ENCODE measurements at regions not wholly inside any gene's neighbourhood (a gene's known extent, or its start where the extent isn't known, plus 50 kb on each side); places are given as distances from the start of the nearest gene placed in this dataset.

DNA sequence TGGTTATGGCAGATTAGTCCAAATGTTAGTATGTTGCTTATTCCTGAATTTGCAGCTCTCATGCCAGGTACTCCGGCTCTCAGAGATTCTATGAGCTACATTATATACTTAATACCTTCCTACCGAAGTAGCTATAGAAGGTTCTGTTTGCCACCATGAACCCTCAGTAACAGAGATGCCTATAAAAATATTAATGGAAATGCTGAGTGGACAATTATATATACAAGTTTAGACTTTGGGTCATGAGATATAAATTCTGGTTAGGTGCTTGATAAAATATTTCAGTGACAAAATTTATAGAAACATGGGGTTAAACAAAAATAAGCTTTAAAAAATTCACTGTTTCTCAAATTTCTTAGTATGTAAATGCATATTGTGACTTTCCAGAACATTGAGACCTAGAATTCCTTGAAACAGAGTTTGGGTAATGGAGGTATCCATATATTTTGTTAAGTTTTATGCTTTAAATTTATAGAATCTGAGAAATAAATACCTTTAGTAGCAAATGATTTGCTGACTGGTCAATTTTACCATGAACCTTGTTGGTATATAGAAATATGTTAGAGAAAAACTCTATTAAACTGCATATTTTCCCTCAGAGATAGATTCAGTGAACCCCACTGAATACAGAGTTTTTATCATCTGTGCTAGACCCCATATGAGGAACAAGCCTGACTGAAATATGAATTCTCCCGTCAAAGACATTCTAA is 533.5 kb downstream of the SH2D4B start:
- CTCF ChIA-PET (ENCODE audit: partially characterized antibody): no interaction called here
- no peaks in the 10 kb centered on the region for H3K9me3 ChIP-seq (ENCODE audit: control insufficient read depth in 1 of 2, low read length in 2 of 2)

DNA sequence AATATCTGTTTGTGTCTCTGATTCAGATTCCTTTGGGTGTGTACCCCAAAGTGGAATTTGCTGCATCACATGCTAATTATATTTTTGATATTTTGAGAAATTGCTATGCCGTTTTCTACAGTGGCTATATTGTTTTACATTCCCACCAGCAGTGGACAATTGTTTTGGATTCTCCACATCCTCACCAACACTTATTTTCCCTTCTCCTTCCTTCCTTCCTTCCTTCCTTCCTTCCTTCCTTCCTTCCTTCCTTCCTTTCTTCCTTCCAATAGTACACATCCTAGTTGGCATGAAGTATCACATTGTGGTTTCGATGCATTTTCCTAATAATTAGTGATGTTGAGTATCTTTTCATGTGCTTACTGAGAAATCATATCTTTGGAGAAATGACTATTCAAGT is 535.5 kb downstream of the SH2D4B start:
- Mint-ChIP-seq H3K4me3 (no peak overlapping the region), H3K4me1 (no peaks in the 10 kb centered on the region), H3K27me3 (no peaks in the 10 kb centered on the region), H3K9me3 (peaks cover 0 to 4% (median 0%) of the 10 kb centered on the region in 8 donors), H3K36me3 (no peaks in the 10 kb centered on the region), H3K27ac (no peak overlapping the region)
- intact Hi-C loops (cut with micrococcal nuclease): no loop called here
- Histone ChIP-seq H3K27me3 (ENCODE audit: insufficient read depth, low read length) (no peaks in the 10 kb centered on the region), H3K4me3 (ENCODE audit: low read length in 2 of 2) (no peak overlapping the region), H3K27ac (ENCODE audit: low read depth, low read length) (no peak overlapping the region), H3K4me1 (ENCODE audit: insufficient read depth, low read length) (no peaks in the 10 kb centered on the region), H3K36me3 (ENCODE audit: insufficient read depth, low read length) (no peaks in the 10 kb centered on the region), H3K9me3 (ENCODE audit: control insufficient read depth in 1 of 2, low read length in 2 of 2) (no peaks in the 10 kb centered on the region)
- DNase-seq: no peak
- POLR2A ChIA-PET (ENCODE audit: partially characterized antibody): no interaction called here
- CTCF ChIA-PET (ENCODE audit: partially characterized antibody): no interaction called here

More for the DNA sequence above, 533.5 kb downstream of the SH2D4B start:
- intact Hi-C loops (cut with micrococcal nuclease): no loop called here
- DNase-seq: no peak
- H3K27me3 ChIP-seq (ENCODE audit: insufficient read depth, low read length): no peaks in the 10 kb centered on the region
- POLR2A ChIA-PET (ENCODE audit: partially characterized antibody): no interaction called here
- no peak overlapping the region for H3K27ac Mint-ChIP-seq
- H3K4me1 ChIP-seq (ENCODE audit: insufficient read depth, low read length): no peaks in the 10 kb centered on the region
- no peak overlapping the region for H3K4me3 ChIP-seq (ENCODE audit: low read length in 2 of 2)
- H3K36me3 Mint-ChIP-seq: no peaks in the 10 kb centered on the region
- no peaks in the 10 kb centered on the region for H3K36me3 ChIP-seq (ENCODE audit: insufficient read depth, low read length)
- peaks cover 0 to 4% (median 0%) of the 10 kb centered on the region in 8 donors for H3K9me3 Mint-ChIP-seq
- H3K4me1 Mint-ChIP-seq: no peaks in the 10 kb centered on the region
- H3K27ac ChIP-seq (ENCODE audit: low read depth, low read length): no peak overlapping the region
- H3K4me3 Mint-ChIP-seq: no peak overlapping the region
- no peaks in the 10 kb centered on the region for H3K27me3 Mint-ChIP-seq

DNA sequence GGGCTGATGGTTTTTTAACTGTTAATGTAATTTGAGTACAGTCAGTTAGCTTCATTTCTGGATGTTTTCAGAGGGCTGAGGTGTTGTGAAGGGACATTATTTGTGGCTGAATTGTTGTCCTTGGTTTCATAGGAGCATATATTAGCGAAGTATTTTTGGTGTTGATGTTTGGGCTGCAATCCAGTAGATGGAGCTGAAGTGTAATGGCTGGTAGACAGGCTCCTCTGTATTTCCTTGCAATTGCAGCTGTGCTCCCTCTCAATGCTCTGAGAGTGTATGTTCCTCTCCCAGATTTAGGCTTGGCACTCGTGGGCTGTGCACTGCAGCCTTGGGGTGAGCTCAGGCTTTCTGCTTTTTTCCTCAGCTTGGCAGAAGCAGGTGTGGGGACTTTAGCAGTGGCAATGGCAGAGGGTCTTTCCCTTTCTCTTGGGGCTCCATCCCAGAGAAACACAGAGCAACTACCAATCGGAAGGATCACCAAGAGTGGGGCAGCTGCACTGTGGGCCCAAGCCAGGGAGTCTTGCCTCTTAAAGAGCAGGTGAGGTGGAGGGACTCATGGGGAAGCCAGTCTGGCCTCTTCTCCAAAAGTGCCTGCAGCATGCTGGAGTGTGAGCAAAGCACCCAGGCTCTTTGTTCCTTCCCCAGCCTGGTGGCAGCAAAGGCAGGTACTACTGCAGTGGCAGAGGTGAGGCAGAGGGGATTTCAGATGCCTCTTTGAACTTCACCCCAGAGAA is 544.4 kb downstream of the SH2D4B start:
- Histone ChIP-seq H3K36me3 (ENCODE audit: insufficient read depth, low read length) (no peaks in the 10 kb centered on the region), H3K9me3 (ENCODE audit: control insufficient read depth in 1 of 2, low read length in 2 of 2) (no peaks in the 10 kb centered on the region), H3K27me3 (ENCODE audit: insufficient read depth, low read length) (no peaks in the 10 kb centered on the region), H3K4me1 (ENCODE audit: insufficient read depth, low read length) (no peaks in the 10 kb centered on the region), H3K27ac (ENCODE audit: low read depth, low read length) (no peak overlapping the region), H3K4me3 (ENCODE audit: low read length in 2 of 2) (no peak overlapping the region)
- Mint-ChIP-seq H3K4me3 (no peak overlapping the region), H3K27ac (peak overlapping the region in 1 of 7 donors; percentile 2), H3K36me3 (no peaks in the 10 kb centered on the region), H3K27me3 (no peaks in the 10 kb centered on the region), H3K9me3 (peaks cover 0 to 4% (median 1%) of the 10 kb centered on the region in 8 donors), H3K4me1 (no peaks in the 10 kb centered on the region)
- intact Hi-C loops (cut with micrococcal nuclease): no loop called here
- DNase-seq: no peak
- ChIA-PET POLR2A (ENCODE audit: partially characterized antibody) (no interaction called here), CTCF (ENCODE audit: partially characterized antibody) (no interaction called here)

DNA sequence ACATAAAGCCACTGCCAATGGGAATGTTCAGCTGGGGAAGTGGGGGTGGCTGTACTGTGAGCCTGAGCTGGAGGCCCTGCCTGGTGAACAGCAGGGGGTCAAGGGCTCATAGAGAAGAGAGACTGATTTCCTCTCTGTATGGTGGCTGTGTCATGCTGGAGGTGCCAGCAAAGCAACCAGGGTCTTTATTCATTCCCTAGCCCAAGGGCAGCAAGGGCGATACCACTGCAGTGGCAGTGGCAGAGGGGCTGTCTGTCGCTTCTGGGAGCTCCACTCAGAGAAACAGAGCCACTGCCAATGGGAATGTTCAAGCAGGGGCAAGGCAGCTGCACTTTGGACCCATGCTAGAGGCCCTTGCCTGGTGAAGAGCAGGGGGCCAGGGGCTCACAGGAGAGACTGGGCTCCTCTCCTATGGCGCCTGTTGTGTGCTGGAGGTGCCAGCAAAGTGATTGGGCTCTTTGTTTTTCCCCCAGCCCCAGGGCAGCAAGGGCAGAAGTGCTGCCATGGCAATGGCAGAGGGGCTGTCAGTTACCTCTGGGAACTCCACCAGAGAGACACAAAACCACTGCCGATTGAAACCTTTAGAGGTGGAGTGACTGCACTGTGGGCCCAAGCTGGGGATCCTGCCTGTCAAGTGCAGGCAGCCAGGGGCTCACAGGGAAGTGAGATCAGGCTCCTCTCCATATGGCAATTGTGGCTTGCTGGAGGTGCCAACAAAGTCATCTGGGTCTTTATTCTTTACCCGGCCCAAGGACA is 545.1 kb downstream of the SH2D4B start:
- POLR2A ChIA-PET (ENCODE audit: partially characterized antibody): no interaction called here

DNA sequence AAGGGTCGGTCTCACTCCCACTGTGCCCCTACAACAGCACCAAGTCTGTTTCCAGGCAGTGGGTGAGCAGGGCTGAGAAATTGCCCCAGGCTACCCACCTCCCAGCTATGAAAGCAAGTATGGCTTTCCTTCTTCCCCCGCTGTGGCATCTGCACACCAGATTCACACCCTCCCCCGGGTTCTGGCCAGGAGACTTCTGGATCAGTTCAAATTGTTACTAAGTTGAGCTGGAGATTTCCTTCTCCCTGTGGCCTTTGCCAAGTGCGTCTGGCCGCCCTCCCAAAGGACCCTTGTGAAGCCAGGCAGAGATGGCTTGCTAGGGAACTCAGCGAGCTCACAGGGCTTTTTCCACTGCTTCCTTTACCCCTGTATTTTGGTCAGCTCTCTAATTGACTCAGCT is 555.4 kb downstream of the SH2D4B start:
- H3K27me3 Mint-ChIP-seq: no peaks in the 10 kb centered on the region
- H3K36me3 Mint-ChIP-seq: no peaks in the 10 kb centered on the region
- Histone ChIP-seq H3K4me3 (ENCODE audit: low read length in 2 of 2) (no peak overlapping the region), H3K9me3 (ENCODE audit: control insufficient read depth in 1 of 2, low read length in 2 of 2) (no peaks in the 10 kb centered on the region), H3K36me3 (ENCODE audit: insufficient read depth, low read length) (no peaks in the 10 kb centered on the region), H3K4me1 (ENCODE audit: insufficient read depth, low read length) (no peaks in the 10 kb centered on the region), H3K27ac (ENCODE audit: low read depth, low read length) (no peak overlapping the region), H3K27me3 (ENCODE audit: insufficient read depth, low read length) (no peaks in the 10 kb centered on the region)
- peaks cover 0 to 5% (median under 1%) of the 10 kb centered on the region in 8 donors for H3K9me3 Mint-ChIP-seq
- CTCF ChIA-PET (ENCODE audit: partially characterized antibody): no interaction called here
- no peak overlapping the region for H3K4me3 Mint-ChIP-seq
- no peak overlapping the region for H3K27ac Mint-ChIP-seq
- DNase-seq: no peak
- no peaks in the 10 kb centered on the region for H3K4me1 Mint-ChIP-seq
- POLR2A ChIA-PET (ENCODE audit: partially characterized antibody): no interaction called here
- intact Hi-C loops (cut with micrococcal nuclease): no loop called here

More for the DNA sequence above, 545.1 kb downstream of the SH2D4B start:
- H3K27ac ChIP-seq (ENCODE audit: low read depth, low read length): no peak overlapping the region
- CTCF ChIA-PET (ENCODE audit: partially characterized antibody): no interaction called here
- Mint-ChIP-seq H3K27me3 (no peaks in the 10 kb centered on the region), H3K9me3 (peaks cover 0 to 4% (median 1%) of the 10 kb centered on the region in 8 donors), H3K4me1 (no peaks in the 10 kb centered on the region), H3K36me3 (no peaks in the 10 kb centered on the region), H3K4me3 (no peak overlapping the region), H3K27ac (no peak overlapping the region)
- H3K4me3 ChIP-seq (ENCODE audit: low read length in 2 of 2): no peak overlapping the region
- H3K9me3 ChIP-seq (ENCODE audit: control insufficient read depth in 1 of 2, low read length in 2 of 2): no peaks in the 10 kb centered on the region
- no peaks in the 10 kb centered on the region for H3K27me3 ChIP-seq (ENCODE audit: insufficient read depth, low read length)
- no peaks in the 10 kb centered on the region for H3K36me3 ChIP-seq (ENCODE audit: insufficient read depth, low read length)
- intact Hi-C loops (cut with micrococcal nuclease): no loop called here
- DNase-seq: no peak
- no peaks in the 10 kb centered on the region for H3K4me1 ChIP-seq (ENCODE audit: insufficient read depth, low read length)

DNA sequence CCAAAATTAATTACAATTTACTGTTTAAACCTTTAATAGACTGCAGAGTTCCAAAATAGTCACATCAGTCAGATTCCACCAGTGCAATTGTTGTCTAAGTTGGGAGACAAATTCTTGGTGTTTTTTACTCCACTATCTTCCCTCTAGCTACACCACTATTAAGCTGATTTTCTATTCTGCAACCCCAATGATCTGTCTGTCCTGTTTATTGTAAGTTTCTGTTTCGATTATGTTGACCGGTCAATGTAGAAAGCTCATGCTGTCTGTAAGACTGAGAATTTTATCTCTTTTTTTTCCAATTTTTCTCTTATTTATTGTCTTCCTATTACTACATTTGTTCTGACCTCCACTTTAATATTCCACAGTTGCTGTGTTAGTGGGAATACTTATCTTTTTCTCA is 557.5 kb downstream of the SH2D4B start:
- Histone ChIP-seq H3K4me1 (ENCODE audit: insufficient read depth, low read length) (no peaks in the 10 kb centered on the region), H3K27ac (ENCODE audit: low read depth, low read length) (no peak overlapping the region), H3K4me3 (ENCODE audit: low read length in 2 of 2) (no peak overlapping the region), H3K36me3 (ENCODE audit: insufficient read depth, low read length) (no peaks in the 10 kb centered on the region), H3K27me3 (ENCODE audit: insufficient read depth, low read length) (no peaks in the 10 kb centered on the region), H3K9me3 (ENCODE audit: control insufficient read depth in 1 of 2, low read length in 2 of 2) (no peaks in the 10 kb centered on the region)
- Mint-ChIP-seq H3K36me3 (no peaks in the 10 kb centered on the region), H3K27ac (no peak overlapping the region), H3K27me3 (no peaks in the 10 kb centered on the region), H3K9me3 (peaks cover 0 to 5% (median under 1%) of the 10 kb centered on the region in 8 donors), H3K4me3 (no peak overlapping the region), H3K4me1 (no peaks in the 10 kb centered on the region)
- ChIA-PET CTCF (ENCODE audit: partially characterized antibody) (no interaction called here), POLR2A (ENCODE audit: partially characterized antibody) (no interaction called here)
- intact Hi-C loops (cut with micrococcal nuclease): no loop called here
- DNase-seq: no peak

DNA sequence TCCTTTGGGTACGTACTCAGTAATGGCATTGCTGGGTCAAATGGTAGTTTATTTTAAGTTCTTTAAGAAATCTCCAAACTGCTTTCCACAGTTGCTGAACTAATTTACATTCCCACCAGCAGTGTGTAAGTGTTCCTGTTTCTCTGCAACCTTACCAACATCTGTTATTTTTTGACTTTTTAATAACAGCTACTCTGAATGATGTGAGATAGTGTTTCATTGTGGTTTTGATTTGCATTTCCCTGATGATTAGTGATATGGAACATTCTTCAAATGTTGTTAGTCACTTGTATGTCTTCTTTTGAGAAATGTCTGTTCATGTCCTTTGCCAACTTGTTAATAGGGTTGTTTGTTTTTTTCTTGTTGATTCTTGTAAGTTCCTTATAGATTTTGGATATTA is 558.9 kb downstream of the SH2D4B start:
- intact Hi-C loops (cut with micrococcal nuclease): no loop called here
- Histone ChIP-seq H3K4me3 (ENCODE audit: low read length in 2 of 2) (no peak overlapping the region), H3K4me1 (ENCODE audit: insufficient read depth, low read length) (no peaks in the 10 kb centered on the region), H3K27me3 (ENCODE audit: insufficient read depth, low read length) (no peaks in the 10 kb centered on the region), H3K27ac (ENCODE audit: low read depth, low read length) (no peak overlapping the region), H3K36me3 (ENCODE audit: insufficient read depth, low read length) (no peaks in the 10 kb centered on the region), H3K9me3 (ENCODE audit: control insufficient read depth in 1 of 2, low read length in 2 of 2) (no peaks in the 10 kb centered on the region)
- Mint-ChIP-seq H3K9me3 (peaks cover 0 to 5% (median under 1%) of the 10 kb centered on the region in 8 donors), H3K4me1 (no peaks in the 10 kb centered on the region), H3K4me3 (no peak overlapping the region), H3K27ac (no peak overlapping the region), H3K27me3 (no peaks in the 10 kb centered on the region), H3K36me3 (no peaks in the 10 kb centered on the region)
- ChIA-PET POLR2A (ENCODE audit: partially characterized antibody) (no interaction called here), CTCF (ENCODE audit: partially characterized antibody) (no interaction called here)
- DNase-seq: no peak
